ENCODE measurements at regions not wholly inside any gene's neighbourhood (a gene's known extent, or its start where the extent isn't known, plus 50 kb on each side); places are given as distances from the start of the nearest gene placed in this dataset.

DNA sequence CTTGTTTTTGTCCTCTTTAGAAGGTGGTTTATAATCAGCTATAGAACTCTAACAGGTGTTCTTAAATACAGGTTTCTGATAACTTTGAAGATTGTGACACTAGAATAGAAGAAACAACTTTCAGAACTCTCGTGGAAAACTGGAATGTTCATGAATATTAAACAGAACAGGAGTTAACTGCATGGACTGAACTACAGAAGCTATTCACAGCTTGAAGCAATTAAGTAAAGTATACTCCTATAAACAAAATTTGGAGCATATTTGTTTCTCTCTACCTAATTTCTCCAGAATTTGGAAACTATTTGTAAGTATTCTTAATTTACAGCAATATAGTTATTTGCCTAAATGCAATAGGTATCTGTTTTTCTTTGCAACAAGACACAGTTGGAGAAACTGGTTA lies 824.8 kb downstream of the ADGRL2 start:
- TF ChIP-seq, protein P1, sequence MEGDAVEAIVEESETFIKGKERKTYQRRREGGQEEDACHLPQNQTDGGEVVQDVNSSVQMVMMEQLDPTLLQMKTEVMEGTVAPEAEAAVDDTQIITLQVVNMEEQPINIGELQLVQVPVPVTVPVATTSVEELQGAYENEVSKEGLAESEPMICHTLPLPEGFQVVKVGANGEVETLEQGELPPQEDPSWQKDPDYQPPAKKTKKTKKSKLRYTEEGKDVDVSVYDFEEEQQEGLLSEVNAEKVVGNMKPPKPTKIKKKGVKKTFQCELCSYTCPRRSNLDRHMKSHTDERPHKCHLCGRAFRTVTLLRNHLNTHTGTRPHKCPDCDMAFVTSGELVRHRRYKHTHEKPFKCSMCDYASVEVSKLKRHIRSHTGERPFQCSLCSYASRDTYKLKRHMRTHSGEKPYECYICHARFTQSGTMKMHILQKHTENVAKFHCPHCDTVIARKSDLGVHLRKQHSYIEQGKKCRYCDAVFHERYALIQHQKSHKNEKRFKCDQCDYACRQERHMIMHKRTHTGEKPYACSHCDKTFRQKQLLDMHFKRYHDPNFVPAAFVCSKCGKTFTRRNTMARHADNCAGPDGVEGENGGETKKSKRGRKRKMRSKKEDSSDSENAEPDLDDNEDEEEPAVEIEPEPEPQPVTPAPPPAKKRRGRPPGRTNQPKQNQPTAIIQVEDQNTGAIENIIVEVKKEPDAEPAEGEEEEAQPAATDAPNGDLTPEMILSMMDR (conservative IDR thresholded peaks at IDR 0.05; ENCODE audit: low read depth, low read length): no peak
- no peak for TF ChIP-seq EZH2 (IDR thresholded peaks at IDR 0.05; ENCODE audit: borderline replicate concordance, low read depth, low read length, poor library complexity, severe bottlenecking)

All from A673 (cell line).